H9 (cell line): ENCODE measurements at regions not wholly inside any gene's neighbourhood (a gene's known extent, or its start where the extent isn't known, plus 50 kb on each side); places are given as distances from the start of the nearest gene placed in this dataset.

ENCODE experiments used
- DNase-seq: peaks from one replicate; pipeline ENCODE4 v3.0.0-alpha.2; 2017
- H2AFZ ChIP-seq: one replicate; pipeline ENCODE4 v1.6.1; 2013; ENCODE audit warnings: mild to moderate bottlenecking, low read length, control low read depth, moderate library complexity
- H2AK5ac ChIP-seq: 2 replicates; pipeline ENCODE4 v1.6.1; 2013; ENCODE audit warnings: low read length, control low read depth, mixed read lengths; ENCODE audit not compliant: insufficient read length
- H2BK120ac ChIP-seq: one replicate; pipeline ENCODE4 v1.6.1; 2013; ENCODE audit warnings: low read depth, mild to moderate bottlenecking, low read length, control low read depth, inconsistent platforms; ENCODE audit not compliant: poor library complexity, severe bottlenecking
- H2BK12ac ChIP-seq: 2 replicates; pipeline ENCODE4 v1.6.1; 2013; ENCODE audit warnings: low read length, control low read depth, mixed read lengths, low read depth; ENCODE audit not compliant: insufficient read length
- H2BK15ac ChIP-seq: 2 replicates; pipeline ENCODE4 v1.6.1; 2013; ENCODE audit warnings: low read depth, low read length, control low read depth
- H2BK20ac ChIP-seq: one replicate; pipeline ENCODE4 v1.6.1; 2013; ENCODE audit warnings: low read depth, mild to moderate bottlenecking, low read length, control low read depth, inconsistent platforms; ENCODE audit not compliant: poor library complexity, severe bottlenecking
- H2BK5ac ChIP-seq: 2 replicates; pipeline ENCODE4 v1.6.1; 2013; ENCODE audit warnings: low read length, control low read depth, mixed read lengths; ENCODE audit not compliant: insufficient read length
- H3K14ac ChIP-seq: 2 replicates; pipeline ENCODE4 v1.6.1; 2013; ENCODE audit warnings: low read length, control low read depth; ENCODE audit not compliant: insufficient read depth
- H3K18ac ChIP-seq: 2 replicates; pipeline ENCODE4 v1.6.1; 2013; ENCODE audit warnings: low read depth, mild to moderate bottlenecking, mixed read lengths, low read length, control low read depth; ENCODE audit not compliant: insufficient read length
- H3K23ac ChIP-seq: 2 replicates; pipeline ENCODE4 v1.6.1; 2013; ENCODE audit warnings: low read length, control low read depth, mixed read lengths, low read depth; ENCODE audit not compliant: insufficient read length
- H3K23me2 ChIP-seq: 2 replicates; pipeline ENCODE4 v1.6.1; 2013; ENCODE audit warnings: low read depth, mild to moderate bottlenecking, mixed read lengths, low read length, control low read depth; ENCODE audit not compliant: insufficient read length, poor library complexity, severe bottlenecking
- H3K27ac ChIP-seq: 2 replicates; pipeline ENCODE4 v1.5.1; 2013; ENCODE audit warnings: low read length, control low read depth, mixed read lengths, low read depth; ENCODE audit not compliant: insufficient read length
- H3K27me3 ChIP-seq: 2 replicates; pipeline ENCODE4 v1.6.1; 2013; ENCODE audit warnings: low read length, control low read depth, inconsistent platforms; ENCODE audit not compliant: insufficient read depth
- H3K4ac ChIP-seq: 2 replicates; pipeline ENCODE4 v1.6.1; 2013; ENCODE audit warnings: low read depth, mild to moderate bottlenecking, control low read depth, inconsistent platforms, low read length, moderate library complexity
- H3K4me1 ChIP-seq: 2 replicates; pipeline ENCODE4 v1.6.1; 2013; ENCODE audit warnings: low read length, control low read depth, inconsistent platforms; ENCODE audit not compliant: insufficient read depth
- H3K4me2 ChIP-seq: 2 replicates; pipeline ENCODE4 v1.6.1; 2013; ENCODE audit warnings: low read length, control low read depth, mixed read lengths; ENCODE audit not compliant: insufficient read length, insufficient read depth
- H3K56ac ChIP-seq: 2 replicates; pipeline ENCODE4 v1.6.1; 2013; ENCODE audit warnings: low read depth, mild to moderate bottlenecking, mixed read lengths, low read length, control low read depth; ENCODE audit not compliant: insufficient read length
- H3K79me1 ChIP-seq: 2 replicates; pipeline ENCODE4 v1.6.1; 2013; ENCODE audit warnings: low read depth, mild to moderate bottlenecking, moderate library complexity, low read length, control low read depth, inconsistent platforms; ENCODE audit not compliant: insufficient read depth, poor library complexity, severe bottlenecking
- H3K79me2 ChIP-seq: 2 replicates; pipeline ENCODE4 v1.6.1; 2013; ENCODE audit warnings: low read length, control low read depth, inconsistent platforms; ENCODE audit not compliant: insufficient read depth
- H3K9ac ChIP-seq: 2 replicates; pipeline ENCODE4 v1.6.1; 2013; ENCODE audit warnings: low read length, control low read depth, mixed read lengths; ENCODE audit not compliant: insufficient read length; ENCODE audit errors: extremely low read depth
- H3K9me3 ChIP-seq: one replicate; pipeline ENCODE4 v1.6.1; 2013; ENCODE audit warnings: low read depth, low read length, inconsistent platforms; ENCODE audit not compliant: control insufficient read depth
- H3T11ph ChIP-seq: one replicate; pipeline ENCODE4 v1.6.1; 2013; ENCODE audit warnings: mild to moderate bottlenecking, low read length, control low read depth, inconsistent platforms
- H4K20me1 ChIP-seq: one replicate; pipeline ENCODE4 v1.6.1; 2013; ENCODE audit not compliant: control insufficient read depth, insufficient read length, insufficient read depth
- H4K5ac ChIP-seq: 2 replicates; pipeline ENCODE4 v1.6.1; 2013; ENCODE audit warnings: low read depth, mild to moderate bottlenecking, mixed read lengths, low read length, control low read depth; ENCODE audit not compliant: insufficient read length
- H4K8ac ChIP-seq: replicated peaks from 2 replicates; pipeline ENCODE4 v1.6.1; 2013; ENCODE audit warnings: low read length, control low read depth, mixed read lengths, low read depth; ENCODE audit not compliant: insufficient read length
- H4K91ac ChIP-seq: 2 replicates; pipeline ENCODE4 v1.6.1; 2013; ENCODE audit warnings: low read depth, mild to moderate bottlenecking, moderate library complexity, mixed read lengths, low read length, control low read depth; ENCODE audit not compliant: insufficient read length
- H3K27ac Mint-ChIP-seq, 3 experiments: 2 replicates in 2 of 3; 3 replicates in 1 of 3; pipeline ENCODE4 v1.8.0; 2020 to 2021; ENCODE audit warnings: mixed read lengths in 3 of 3, mild to moderate bottlenecking in 1 of 3, moderate library complexity in 1 of 3
- H3K27me3 Mint-ChIP-seq: 2 replicates; pipeline ENCODE4 v1.8.0; 2021; ENCODE audit warnings: low read depth, mild to moderate bottlenecking, moderate library complexity, mixed read lengths
- H3K36me3 Mint-ChIP-seq, 3 experiments: 2 replicates in 2 of 3; 3 replicates in 1 of 3; pipeline ENCODE4 v1.8.0; 2020 to 2021; ENCODE audit warnings: low read depth in 3 of 3, mixed read lengths in 3 of 3; ENCODE audit not compliant: insufficient read depth in 1 of 3
- H3K4me1 Mint-ChIP-seq, 2 experiments: 2 replicates each; pipeline ENCODE4 v1.8.0; 2020; ENCODE audit warnings: mixed read lengths in 2 of 2
- H3K4me3 Mint-ChIP-seq, 2 experiments: 2 replicates in 1 of 2; 3 replicates in 1 of 2; pipeline ENCODE4 v1.8.0; 2020 to 2021; ENCODE audit warnings: mild to moderate bottlenecking in 2 of 2, mixed read lengths in 2 of 2, moderate library complexity in 1 of 2
- H3K9me3 Mint-ChIP-seq, 2 experiments: 2 replicates in 1 of 2; 3 replicates in 1 of 2; pipeline ENCODE4 v1.8.0; 2020; ENCODE audit warnings: mild to moderate bottlenecking in 2 of 2, mixed read lengths in 2 of 2, moderate library complexity in 1 of 2
- CTCF ChIP-seq: fragments of 200-600 bp; sonication (generic); conservative IDR thresholded peaks from 3 replicates; pipeline ENCODE4 v1.8.0; 2021; ENCODE audit warnings: antibody characterized with exemption, mild to moderate bottlenecking
- WGBS: extraction: QIAGEN DNeasy Blood & Tissue Kit; methylation state at CpG from one replicate; pipeline ENCODE4 v1.1.7; 2013; ENCODE audit warnings: missing lambda C conversion rate, low lambda C conversion rate, mixed read lengths; ENCODE audit not compliant: insufficient read length; ENCODE audit errors: extremely low coverage; 5-methylcytosine and 5-hydroxymethylcytosine counted together

DNA sequence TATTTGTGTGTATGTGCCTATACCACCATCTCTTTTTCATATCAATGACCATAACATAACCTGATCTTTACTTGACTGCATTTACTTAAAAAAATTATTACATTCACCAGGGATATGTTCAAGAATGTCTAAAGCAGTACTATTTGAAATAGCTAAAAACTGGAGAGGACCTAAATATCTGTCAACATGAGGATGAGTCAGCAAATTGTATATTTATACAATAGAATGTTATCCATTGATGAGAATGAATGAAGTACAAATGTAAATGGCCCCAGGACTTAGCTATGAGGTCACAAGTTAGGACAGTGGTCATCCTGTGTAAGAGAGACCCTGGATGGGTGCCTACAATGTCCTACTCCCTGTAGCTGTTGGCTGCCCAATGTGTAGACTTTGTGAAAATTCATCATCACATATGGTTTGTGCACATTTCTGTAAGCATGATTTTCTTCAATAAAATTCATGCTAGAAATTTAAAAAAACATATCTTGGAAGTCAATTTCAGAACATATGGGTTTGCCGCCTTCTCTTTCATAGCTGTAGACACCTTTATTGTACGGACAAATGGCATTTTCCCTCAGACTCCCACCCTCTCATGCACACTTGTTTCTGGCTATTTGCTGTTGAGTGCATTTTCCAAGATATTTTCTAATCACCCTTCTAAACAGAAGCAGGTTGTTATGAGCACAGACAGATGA is 202.4 kb downstream of the CDH26 start:
- no peak overlapping the region for H4K5ac ChIP-seq
- H3K4ac ChIP-seq, result no peak overlapping the region
- DNase-seq, result no peak
- no peaks in the 10 kb centered on the region for H4K20me1 ChIP-seq
- no peaks in the 10 kb centered on the region for H3K23me2 ChIP-seq
- no peak overlapping the region for H3T11ph ChIP-seq
- H3K79me1 ChIP-seq, result no peaks in the 10 kb centered on the region
- H3K9ac ChIP-seq, result no peak overlapping the region
- no peak overlapping the region for H4K8ac ChIP-seq
- H3K27me3 ChIP-seq, result no peaks in the 10 kb centered on the region
- H3K14ac ChIP-seq, result no peak overlapping the region
- H3K4me1 ChIP-seq, result no peaks in the 10 kb centered on the region
- no peak overlapping the region for H2BK20ac ChIP-seq
- H2BK5ac ChIP-seq, result no peak overlapping the region
- no CpG with 5 or more reads among the region's 2 CpGs for WGBS
- no peak overlapping the region for H2AFZ ChIP-seq
- TF ChIP-seq CTCF, result no peak
- H3K4me1 Mint-ChIP-seq, result no peaks in the 10 kb centered on the region
- H2BK12ac ChIP-seq, result no peak overlapping the region
- H3K18ac ChIP-seq, result no peak overlapping the region
- no peak overlapping the region for H3K4me2 ChIP-seq
- no peak overlapping the region for H4K91ac ChIP-seq
- H2AK5ac ChIP-seq, result no peak overlapping the region
- no peak overlapping the region for H2BK120ac ChIP-seq
- no peak overlapping the region for H2BK15ac ChIP-seq
- H3K79me2 ChIP-seq, result no peaks in the 10 kb centered on the region
- no peak overlapping the region for H3K23ac ChIP-seq
- no peak overlapping the region for H3K56ac ChIP-seq
- no peak overlapping the region for H3K4me3 Mint-ChIP-seq
- H3K9me3 ChIP-seq, result peaks cover 5% of the 10 kb centered on the region
- H3K27me3 Mint-ChIP-seq, result peaks cover 19% of the 10 kb centered on the region
- H3K27ac Mint-ChIP-seq, result no peak overlapping the region
- H3K9me3 Mint-ChIP-seq, result peaks cover 11 to 20% of the 10 kb centered on the region in 2 experiments
- no peak overlapping the region for H3K27ac ChIP-seq
- H3K36me3 Mint-ChIP-seq, result peaks cover 0 to 7% (median 6%) of the 10 kb centered on the region in 3 experiments; a peak in 4 of 7 replicates
